ENCODE measurements at regions not wholly inside any gene's neighbourhood (a gene's known extent, or its start where the extent isn't known, plus 50 kb on each side); places are given as distances from the start of the nearest gene placed in this dataset.
A peak's percentile ranks its signal among the peaks of the same experiment; 100 is the strongest.

- no peak for DNase-seq
- TF ChIP-seq, protein P1, sequence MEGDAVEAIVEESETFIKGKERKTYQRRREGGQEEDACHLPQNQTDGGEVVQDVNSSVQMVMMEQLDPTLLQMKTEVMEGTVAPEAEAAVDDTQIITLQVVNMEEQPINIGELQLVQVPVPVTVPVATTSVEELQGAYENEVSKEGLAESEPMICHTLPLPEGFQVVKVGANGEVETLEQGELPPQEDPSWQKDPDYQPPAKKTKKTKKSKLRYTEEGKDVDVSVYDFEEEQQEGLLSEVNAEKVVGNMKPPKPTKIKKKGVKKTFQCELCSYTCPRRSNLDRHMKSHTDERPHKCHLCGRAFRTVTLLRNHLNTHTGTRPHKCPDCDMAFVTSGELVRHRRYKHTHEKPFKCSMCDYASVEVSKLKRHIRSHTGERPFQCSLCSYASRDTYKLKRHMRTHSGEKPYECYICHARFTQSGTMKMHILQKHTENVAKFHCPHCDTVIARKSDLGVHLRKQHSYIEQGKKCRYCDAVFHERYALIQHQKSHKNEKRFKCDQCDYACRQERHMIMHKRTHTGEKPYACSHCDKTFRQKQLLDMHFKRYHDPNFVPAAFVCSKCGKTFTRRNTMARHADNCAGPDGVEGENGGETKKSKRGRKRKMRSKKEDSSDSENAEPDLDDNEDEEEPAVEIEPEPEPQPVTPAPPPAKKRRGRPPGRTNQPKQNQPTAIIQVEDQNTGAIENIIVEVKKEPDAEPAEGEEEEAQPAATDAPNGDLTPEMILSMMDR (IDR thresholded peaks at IDR 0.05; ENCODE audit: control extremely low read depth, extremely low read depth): no peak
Observed at GRCh38 chr5:159655757-159656409, 260.4 kb upstream of the ADRA1B start.

GRCh38 chr5:159657298-159657697 lies 259.0 kb upstream of the ADRA1B start:
- TF ChIP-seq, protein P1 (IDR thresholded peaks at IDR 0.05; ENCODE audit: control extremely low read depth, extremely low read depth): no peak
- Histone ChIP-seq H3K27ac (ENCODE audit: low read depth in 1 of 2, low read length in 1 of 2) (no peak overlapping the region), H3K9ac (ENCODE audit: insufficient read depth in 1 of 2, low read length in 2 of 2) (no peak overlapping the region), H3K4me3 (no peak overlapping the region), H3K36me3 (ENCODE audit: control insufficient read depth in 4 of 4, insufficient read depth in 4 of 4, low read length in 4 of 4) (no peaks in the 10 kb centered on the region), H3K27me3 (ENCODE audit: control insufficient read depth in 3 of 3, insufficient read depth in 3 of 3, low read length in 2 of 3) (no peaks in the 10 kb centered on the region), H3K9me3 (ENCODE audit: control insufficient read depth in 4 of 4, insufficient read depth in 3 of 4, low read length in 3 of 4) (no peaks in the 10 kb centered on the region), H3K4me1 (ENCODE audit: control insufficient read depth in 5 of 5, insufficient read depth in 5 of 5, low read length in 5 of 5) (peaks cover 0 to 5% (median 0%) of the 10 kb centered on the region in 5 donors)
- ATAC-seq (ENCODE audit: insufficient read depth, low FRiP score) (no peak), DNase-seq (no peak)
- 75 to 76% methylated on average over 4 of the region's 4 CpGs for WGBS, 2 donors

More at GRCh38 chr5:159655757-159656409, 260.4 kb upstream of the ADRA1B start:
- H3K27ac ChIP-seq (ENCODE audit: low read depth in 1 of 2, low read length in 1 of 2): no peak overlapping the region
- no peak overlapping the region for H3K4me3 ChIP-seq
- H3K9me3 ChIP-seq (ENCODE audit: control insufficient read depth in 4 of 4, insufficient read depth in 3 of 4, low read length in 3 of 4): no peaks in the 10 kb centered on the region
- ATAC-seq (ENCODE audit: insufficient read depth, low FRiP score): no peak
- H3K27me3 ChIP-seq (ENCODE audit: control insufficient read depth in 3 of 3, insufficient read depth in 3 of 3, low read length in 2 of 3): no peaks in the 10 kb centered on the region
- 82 to 83% methylated on average over 3 of the region's 3 CpGs for WGBS, 2 donors
- H3K36me3 ChIP-seq (ENCODE audit: control insufficient read depth in 4 of 4, insufficient read depth in 4 of 4, low read length in 4 of 4): no peaks in the 10 kb centered on the region
- no peak overlapping the region for H3K9ac ChIP-seq (ENCODE audit: insufficient read depth in 1 of 2, low read length in 2 of 2)
- H3K4me1 ChIP-seq (ENCODE audit: control insufficient read depth in 5 of 5, insufficient read depth in 5 of 5, low read length in 5 of 5): peaks cover 0 to 5% (median 0%) of the 10 kb centered on the region in 5 donors

DNA sequence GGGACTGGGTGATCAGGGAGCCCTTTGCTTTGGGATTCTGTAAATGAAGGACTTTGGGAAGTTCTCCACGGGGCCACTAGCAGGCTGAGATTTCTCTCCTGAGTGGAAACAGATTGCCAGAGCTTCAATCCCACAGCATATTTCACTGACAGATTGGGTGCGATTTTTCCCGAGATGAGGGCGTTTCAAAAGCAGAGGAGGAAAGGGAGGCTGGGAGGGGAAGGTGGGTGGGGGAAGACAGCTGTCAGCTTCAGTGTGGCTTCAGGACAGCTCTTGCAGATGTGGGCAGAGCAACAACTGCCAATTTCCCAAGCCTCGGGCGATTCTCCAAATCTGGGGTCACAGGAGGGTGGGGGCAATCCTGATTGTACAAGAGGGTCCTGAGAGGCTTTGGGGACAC lies 258.5 kb upstream of the ADRA1B start:
- peak; percentile 9 to 33 (median 17) for DNase-seq
- WGBS, 2 donors: 79% methylated on average over 6 of the region's 6 CpGs
- H3K27me3 ChIP-seq (ENCODE audit: control insufficient read depth in 3 of 3, insufficient read depth in 3 of 3, low read length in 2 of 3): no peaks in the 10 kb centered on the region
- H3K36me3 ChIP-seq (ENCODE audit: control insufficient read depth in 4 of 4, insufficient read depth in 4 of 4, low read length in 4 of 4): no peaks in the 10 kb centered on the region
- H3K9ac ChIP-seq (ENCODE audit: insufficient read depth in 1 of 2, low read length in 2 of 2): no peak overlapping the region
- H3K4me3 ChIP-seq: no peak overlapping the region
- TF ChIP-seq, protein P1 (IDR thresholded peaks at IDR 0.05; ENCODE audit: control extremely low read depth, extremely low read depth): no peak
- no peaks in the 10 kb centered on the region for H3K9me3 ChIP-seq (ENCODE audit: control insufficient read depth in 4 of 4, insufficient read depth in 3 of 4, low read length in 3 of 4)
- H3K27ac ChIP-seq (ENCODE audit: low read depth in 1 of 2, low read length in 1 of 2): no peak overlapping the region
- peak; percentile 6 for ATAC-seq (ENCODE audit: insufficient read depth, low FRiP score)
- peaks cover 0 to 5% (median 0%) of the 10 kb centered on the region in 5 donors for H3K4me1 ChIP-seq (ENCODE audit: control insufficient read depth in 5 of 5, insufficient read depth in 5 of 5, low read length in 5 of 5)
